ENCODE measurements at regions not wholly inside any gene's neighbourhood (a gene's known extent, or its start where the extent isn't known, plus 50 kb on each side); places are given as distances from the start of the nearest gene placed in this dataset.

DNA sequence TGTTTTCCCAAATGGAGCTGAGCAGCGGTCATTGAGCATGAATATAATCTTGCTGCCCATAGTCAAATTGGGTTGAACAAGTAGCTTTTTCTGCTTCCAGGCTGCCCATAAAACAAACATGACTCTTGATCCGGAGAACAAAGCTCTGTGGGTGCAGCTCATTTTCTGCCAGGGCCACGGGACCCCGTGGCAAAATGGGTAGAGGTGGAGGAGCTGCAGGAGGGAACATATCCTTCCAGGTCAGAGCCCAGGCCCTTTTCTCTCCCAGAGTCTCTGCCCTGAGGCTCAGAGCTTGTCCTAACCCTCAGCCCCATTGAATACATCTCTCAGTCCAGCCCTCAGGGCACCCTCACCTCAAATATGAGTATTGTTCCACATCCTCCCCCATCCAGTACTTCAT lies 151.6 kb upstream of the TWIST2 start:
- no peak for ATAC-seq
- TF ChIP-seq TCF4 (CRISPR knock-in tag; IDR thresholded peaks at IDR 0.05; ENCODE audit: borderline replicate concordance) (no peak), ESRRG (CRISPR knock-in tag; IDR thresholded peaks at IDR 0.05) (no peak), ZFP3 (CRISPR knock-in tag; IDR thresholded peaks at IDR 0.05) (no peak), TOX (CRISPR knock-in tag; IDR thresholded peaks at IDR 0.05; ENCODE audit: borderline replicate concordance) (no peak), ARNTL (CRISPR knock-in tag; IDR thresholded peaks at IDR 0.05; ENCODE audit: borderline replicate concordance, low read depth) (no peak), GLIS3 (CRISPR knock-in tag; IDR thresholded peaks at IDR 0.05) (no peak), OSR1 (CRISPR knock-in tag; IDR thresholded peaks at IDR 0.05) (no peak), ZNF565 (CRISPR knock-in tag; conservative IDR thresholded peaks at IDR 0.05; ENCODE audit: low read depth) (no peak), ZNF8 (CRISPR knock-in tag; IDR thresholded peaks at IDR 0.05) (no peak), ISL1 (CRISPR knock-in tag; IDR thresholded peaks at IDR 0.05) (no peak), ZNF70 (CRISPR knock-in tag; IDR thresholded peaks at IDR 0.05) (no peak), CSDC2 (CRISPR knock-in tag; IDR thresholded peaks at IDR 0.05) (no peak)
- TF ChIP-seq, protein P1, sequence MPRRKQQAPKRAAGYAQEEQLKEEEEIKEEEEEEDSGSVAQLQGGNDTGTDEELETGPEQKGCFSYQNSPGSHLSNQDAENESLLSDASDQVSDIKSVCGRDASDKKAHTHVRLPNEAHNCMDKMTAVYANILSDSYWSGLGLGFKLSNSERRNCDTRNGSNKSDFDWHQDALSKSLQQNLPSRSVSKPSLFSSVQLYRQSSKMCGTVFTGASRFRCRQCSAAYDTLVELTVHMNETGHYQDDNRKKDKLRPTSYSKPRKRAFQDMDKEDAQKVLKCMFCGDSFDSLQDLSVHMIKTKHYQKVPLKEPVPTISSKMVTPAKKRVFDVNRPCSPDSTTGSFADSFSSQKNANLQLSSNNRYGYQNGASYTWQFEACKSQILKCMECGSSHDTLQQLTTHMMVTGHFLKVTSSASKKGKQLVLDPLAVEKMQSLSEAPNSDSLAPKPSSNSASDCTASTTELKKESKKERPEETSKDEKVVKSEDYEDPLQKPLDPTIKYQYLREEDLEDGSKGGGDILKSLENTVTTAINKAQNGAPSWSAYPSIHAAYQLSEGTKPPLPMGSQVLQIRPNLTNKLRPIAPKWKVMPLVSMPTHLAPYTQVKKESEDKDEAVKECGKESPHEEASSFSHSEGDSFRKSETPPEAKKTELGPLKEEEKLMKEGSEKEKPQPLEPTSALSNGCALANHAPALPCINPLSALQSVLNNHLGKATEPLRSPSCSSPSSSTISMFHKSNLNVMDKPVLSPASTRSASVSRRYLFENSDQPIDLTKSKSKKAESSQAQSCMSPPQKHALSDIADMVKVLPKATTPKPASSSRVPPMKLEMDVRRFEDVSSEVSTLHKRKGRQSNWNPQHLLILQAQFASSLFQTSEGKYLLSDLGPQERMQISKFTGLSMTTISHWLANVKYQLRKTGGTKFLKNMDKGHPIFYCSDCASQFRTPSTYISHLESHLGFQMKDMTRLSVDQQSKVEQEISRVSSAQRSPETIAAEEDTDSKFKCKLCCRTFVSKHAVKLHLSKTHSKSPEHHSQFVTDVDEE (CRISPR knock-in tag; IDR thresholded peaks at IDR 0.05) = no peak
- TF ChIP-seq, protein P2, sequence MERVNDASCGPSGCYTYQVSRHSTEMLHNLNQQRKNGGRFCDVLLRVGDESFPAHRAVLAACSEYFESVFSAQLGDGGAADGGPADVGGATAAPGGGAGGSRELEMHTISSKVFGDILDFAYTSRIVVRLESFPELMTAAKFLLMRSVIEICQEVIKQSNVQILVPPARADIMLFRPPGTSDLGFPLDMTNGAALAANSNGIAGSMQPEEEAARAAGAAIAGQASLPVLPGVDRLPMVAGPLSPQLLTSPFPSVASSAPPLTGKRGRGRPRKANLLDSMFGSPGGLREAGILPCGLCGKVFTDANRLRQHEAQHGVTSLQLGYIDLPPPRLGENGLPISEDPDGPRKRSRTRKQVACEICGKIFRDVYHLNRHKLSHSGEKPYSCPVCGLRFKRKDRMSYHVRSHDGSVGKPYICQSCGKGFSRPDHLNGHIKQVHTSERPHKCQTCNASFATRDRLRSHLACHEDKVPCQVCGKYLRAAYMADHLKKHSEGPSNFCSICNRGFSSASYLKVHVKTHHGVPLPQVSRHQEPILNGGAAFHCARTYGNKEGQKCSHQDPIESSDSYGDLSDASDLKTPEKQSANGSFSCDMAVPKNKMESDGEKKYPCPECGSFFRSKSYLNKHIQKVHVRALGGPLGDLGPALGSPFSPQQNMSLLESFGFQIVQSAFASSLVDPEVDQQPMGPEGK (CRISPR knock-in tag; IDR thresholded peaks at IDR 0.05; ENCODE audit: borderline replicate concordance) = no peak
- TF ChIP-seq, protein P3, sequence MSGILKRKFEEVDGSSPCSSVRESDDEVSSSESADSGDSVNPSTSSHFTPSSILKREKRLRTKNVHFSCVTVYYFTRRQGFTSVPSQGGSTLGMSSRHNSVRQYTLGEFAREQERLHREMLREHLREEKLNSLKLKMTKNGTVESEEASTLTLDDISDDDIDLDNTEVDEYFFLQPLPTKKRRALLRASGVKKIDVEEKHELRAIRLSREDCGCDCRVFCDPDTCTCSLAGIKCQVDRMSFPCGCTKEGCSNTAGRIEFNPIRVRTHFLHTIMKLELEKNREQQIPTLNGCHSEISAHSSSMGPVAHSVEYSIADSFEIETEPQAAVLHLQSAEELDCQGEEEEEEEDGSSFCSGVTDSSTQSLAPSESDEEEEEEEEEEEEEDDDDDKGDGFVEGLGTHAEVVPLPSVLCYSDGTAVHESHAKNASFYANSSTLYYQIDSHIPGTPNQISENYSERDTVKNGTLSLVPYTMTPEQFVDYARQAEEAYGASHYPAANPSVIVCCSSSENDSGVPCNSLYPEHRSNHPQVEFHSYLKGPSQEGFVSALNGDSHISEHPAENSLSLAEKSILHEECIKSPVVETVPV (CRISPR knock-in tag; IDR thresholded peaks at IDR 0.05) = no peak

DNA sequence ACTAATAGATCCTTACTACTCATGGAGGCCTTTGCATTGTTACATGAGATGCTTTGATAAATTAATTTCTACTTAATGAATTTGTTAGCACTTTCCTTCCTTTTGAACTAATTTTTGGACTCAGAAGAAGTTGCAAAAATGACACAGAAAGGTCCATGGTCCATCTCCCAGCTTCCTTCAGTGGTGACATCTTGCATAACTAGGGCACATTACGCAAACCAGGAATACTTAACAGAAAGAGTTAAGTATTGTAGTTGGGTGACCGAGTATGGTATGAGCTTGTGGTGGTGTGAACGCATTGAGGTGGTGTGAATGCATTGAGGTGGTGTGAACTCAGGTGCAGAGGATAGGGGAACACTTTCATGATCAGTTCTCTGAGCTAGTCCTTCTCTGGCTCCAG lies 151.1 kb upstream of the TWIST2 start:
- no peak for ATAC-seq
- TF ChIP-seq TCF4 (CRISPR knock-in tag; IDR thresholded peaks at IDR 0.05; ENCODE audit: borderline replicate concordance) = no peak
- TF ChIP-seq ZFP3 (CRISPR knock-in tag; IDR thresholded peaks at IDR 0.05) = no peak
- no peak for TF ChIP-seq SNAI2 (CRISPR knock-in tag; IDR thresholded peaks at IDR 0.05)
- TF ChIP-seq BACH2 (CRISPR knock-in tag; IDR thresholded peaks at IDR 0.05; ENCODE audit: borderline replicate concordance) = no peak
- TF ChIP-seq ARNTL (CRISPR knock-in tag; IDR thresholded peaks at IDR 0.05; ENCODE audit: borderline replicate concordance, low read depth) = no peak
- no peak for TF ChIP-seq ISL1 (CRISPR knock-in tag; IDR thresholded peaks at IDR 0.05)
- no peak for TF ChIP-seq ZNF8 (CRISPR knock-in tag; IDR thresholded peaks at IDR 0.05)
- TF ChIP-seq ZNF565 (CRISPR knock-in tag; conservative IDR thresholded peaks at IDR 0.05; ENCODE audit: low read depth) = no peak
- TF ChIP-seq, protein P4, sequence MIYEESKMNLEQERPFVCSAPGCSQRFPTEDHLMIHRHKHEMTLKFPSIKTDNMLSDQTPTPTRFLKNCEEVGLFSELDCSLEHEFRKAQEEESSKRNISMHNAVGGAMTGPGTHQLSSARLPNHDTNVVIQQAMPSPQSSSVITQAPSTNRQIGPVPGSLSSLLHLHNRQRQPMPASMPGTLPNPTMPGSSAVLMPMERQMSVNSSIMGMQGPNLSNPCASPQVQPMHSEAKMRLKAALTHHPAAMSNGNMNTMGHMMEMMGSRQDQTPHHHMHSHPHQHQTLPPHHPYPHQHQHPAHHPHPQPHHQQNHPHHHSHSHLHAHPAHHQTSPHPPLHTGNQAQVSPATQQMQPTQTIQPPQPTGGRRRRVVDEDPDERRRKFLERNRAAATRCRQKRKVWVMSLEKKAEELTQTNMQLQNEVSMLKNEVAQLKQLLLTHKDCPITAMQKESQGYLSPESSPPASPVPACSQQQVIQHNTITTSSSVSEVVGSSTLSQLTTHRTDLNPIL (CRISPR knock-in tag; IDR thresholded peaks at IDR 0.05; ENCODE audit: low read depth) = no peak
- TF ChIP-seq GLIS3 (CRISPR knock-in tag; IDR thresholded peaks at IDR 0.05) = no peak
- TF ChIP-seq ZFP30 (CRISPR knock-in tag; IDR thresholded peaks at IDR 0.05) = no peak
- TF ChIP-seq, protein P3 (CRISPR knock-in tag; IDR thresholded peaks at IDR 0.05) = no peak
- no peak for TF ChIP-seq TOX (CRISPR knock-in tag; IDR thresholded peaks at IDR 0.05; ENCODE audit: borderline replicate concordance)

DNA sequence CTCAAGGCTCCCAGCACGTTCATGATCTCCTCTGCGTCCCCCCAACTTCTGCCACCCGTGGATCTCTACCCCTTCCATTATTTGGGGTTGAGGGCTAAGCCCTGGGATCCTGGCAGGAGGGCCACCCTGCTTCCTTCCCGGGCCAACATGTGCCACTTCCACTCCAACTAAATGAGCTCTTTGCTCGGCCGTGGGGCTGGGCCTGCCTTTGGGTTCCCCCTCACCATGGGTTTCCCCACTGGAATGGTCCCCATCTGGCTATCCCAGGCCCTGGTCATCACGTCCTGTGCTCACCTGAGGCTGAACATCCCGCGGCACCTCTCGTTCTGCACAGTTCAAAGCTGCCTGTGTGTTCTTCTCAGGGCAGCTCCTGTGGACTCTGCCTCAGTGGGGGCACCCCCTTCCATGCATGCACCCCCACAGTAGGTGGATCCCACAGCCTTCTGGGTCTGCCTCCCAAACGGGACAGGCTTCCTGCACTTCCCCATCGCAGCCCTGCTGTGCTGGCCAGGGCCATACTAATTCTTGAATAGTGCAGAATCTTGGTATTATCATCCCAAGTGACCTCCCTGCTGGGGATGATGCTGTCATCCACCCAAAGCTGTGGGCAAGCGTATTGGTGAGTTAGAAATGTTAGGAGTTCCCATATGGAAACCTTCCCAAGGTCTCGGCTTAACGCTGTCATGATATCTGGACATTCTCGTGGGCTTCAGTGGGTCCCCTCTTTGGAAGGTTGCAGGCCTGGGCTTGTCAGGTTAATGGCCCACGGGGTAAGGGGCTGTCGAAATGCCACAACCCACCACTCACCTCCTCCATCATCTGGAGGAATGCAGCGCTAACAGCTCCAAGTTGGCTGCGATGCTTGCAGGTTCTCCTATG lies 150.5 kb upstream of the TWIST2 start:
- TF ChIP-seq ESRRG (CRISPR knock-in tag; IDR thresholded peaks at IDR 0.05) (no peak), OSR1 (CRISPR knock-in tag; IDR thresholded peaks at IDR 0.05) (no peak), ZNF565 (CRISPR knock-in tag; conservative IDR thresholded peaks at IDR 0.05; ENCODE audit: low read depth) (no peak), GLIS3 (CRISPR knock-in tag; IDR thresholded peaks at IDR 0.05) (no peak), ZNF8 (CRISPR knock-in tag; IDR thresholded peaks at IDR 0.05) (no peak), ZC3H10 (CRISPR knock-in tag; IDR thresholded peaks at IDR 0.05) (no peak), RARB (CRISPR knock-in tag; IDR thresholded peaks at IDR 0.05) (no peak), BACH2 (CRISPR knock-in tag; IDR thresholded peaks at IDR 0.05; ENCODE audit: borderline replicate concordance) (no peak), TCF4 (CRISPR knock-in tag; IDR thresholded peaks at IDR 0.05; ENCODE audit: borderline replicate concordance) (no peak), ZNF70 (CRISPR knock-in tag; IDR thresholded peaks at IDR 0.05) (no peak), ZFP30 (CRISPR knock-in tag; IDR thresholded peaks at IDR 0.05) (no peak)
- TF ChIP-seq, protein P3 (CRISPR knock-in tag; IDR thresholded peaks at IDR 0.05) = no peak
- TF ChIP-seq, protein P5, sequence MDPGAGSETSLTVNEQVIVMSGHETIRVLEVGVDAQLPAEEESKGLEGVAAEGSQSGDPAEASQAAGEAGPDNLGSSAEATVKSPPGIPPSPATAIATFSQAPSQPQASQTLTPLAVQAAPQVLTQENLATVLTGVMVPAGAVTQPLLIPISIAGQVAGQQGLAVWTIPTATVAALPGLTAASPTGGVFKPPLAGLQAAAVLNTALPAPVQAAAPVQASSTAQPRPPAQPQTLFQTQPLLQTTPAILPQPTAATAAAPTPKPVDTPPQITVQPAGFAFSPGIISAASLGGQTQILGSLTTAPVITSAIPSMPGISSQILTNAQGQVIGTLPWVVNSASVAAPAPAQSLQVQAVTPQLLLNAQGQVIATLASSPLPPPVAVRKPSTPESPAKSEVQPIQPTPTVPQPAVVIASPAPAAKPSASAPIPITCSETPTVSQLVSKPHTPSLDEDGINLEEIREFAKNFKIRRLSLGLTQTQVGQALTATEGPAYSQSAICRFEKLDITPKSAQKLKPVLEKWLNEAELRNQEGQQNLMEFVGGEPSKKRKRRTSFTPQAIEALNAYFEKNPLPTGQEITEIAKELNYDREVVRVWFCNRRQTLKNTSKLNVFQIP (CRISPR knock-in tag; IDR thresholded peaks at IDR 0.05; ENCODE audit: borderline replicate concordance, low read depth) = no peak
- ATAC-seq = no peak
